Activated CD4-positive, alpha-beta T cell treated with anti-CD3 and anti-CD28 coated beads for 36 hours (primary cell): ENCODE measurements at regions not wholly inside any gene's neighbourhood (a gene's known extent, or its start where the extent isn't known, plus 50 kb on each side); places are given as distances from the start of the nearest gene placed in this dataset.

Source experiments
- ATAC-seq: fragments of 200-7000 bp; cut with Tn5 transposase; one replicate; pipeline ENCODE4 v1.10.0; 2021; ENCODE audit warnings: mild to moderate bottlenecking, moderate library complexity
- CTCF ChIA-PET: fragments of 350-600 bp; sonication (Branson Sonifier 250); formaldehyde crosslinking; loops from one replicate; lab custom pipeline; 2021; ENCODE audit warnings: antibody characterized with exemption; lab: Charles Lee
- POLR2A ChIA-PET: fragments of 350-600 bp; sonication (Branson Sonifier 250); formaldehyde crosslinking; loops from one replicate; lab custom pipeline; 2021; ENCODE audit warnings: antibody characterized with exemption, inconsistent platforms; lab: Charles Lee
- DNase-seq: peaks from one replicate; pipeline ENCODE4 v3.0.0-alpha.2; 2020
- H3K27ac Mint-ChIP-seq: one replicate; pipeline ENCODE4 v1.8.0; 2021; ENCODE audit warnings: mixed read lengths
- H3K27me3 Mint-ChIP-seq: one replicate; pipeline ENCODE4 v1.8.0; 2021; ENCODE audit warnings: mixed read lengths
- H3K36me3 Mint-ChIP-seq: one replicate; pipeline ENCODE4 v1.8.0; 2021; ENCODE audit warnings: low read depth, mixed read lengths
- H3K4me1 Mint-ChIP-seq: one replicate; pipeline ENCODE4 v1.8.0; 2021; ENCODE audit warnings: mixed read lengths
- H3K4me3 Mint-ChIP-seq: one replicate; pipeline ENCODE4 v1.8.0; 2021; ENCODE audit warnings: mild to moderate bottlenecking, moderate library complexity, mixed read lengths
- H3K9me3 Mint-ChIP-seq: one replicate; pipeline ENCODE4 v1.8.0; 2021; ENCODE audit warnings: low read depth, mixed read lengths
- intact Hi-C, 2 experiments: fragments of 100-400 bp; cut with DNase I in 1 of 2; cut with micrococcal nuclease in 1 of 2; formaldehyde crosslinking; loops; one replicate each; pipeline versions ENCODE4 v1.14.2 to v1.15.1; 2022 to 2024; cut with DNase I, micrococcal nuclease

GRCh38 chr15:92271179-92271578, 122.5 kb upstream of the ST8SIA2 start:
- no peaks in the 10 kb centered on the region for H3K4me1 Mint-ChIP-seq
- intact Hi-C loops = no loop called here
- ChIA-PET POLR2A (no interaction called here), CTCF (interaction anchor here (0.6 kb wide), 1 partner anchor 151 kb away, joined by 3 read pairs; no protein-coding TSS in a partner anchor)
- ATAC-seq (no peak), DNase-seq (no peak)
- no peaks in the 10 kb centered on the region for H3K36me3 Mint-ChIP-seq
- no peaks in the 10 kb centered on the region for H3K9me3 Mint-ChIP-seq
- H3K27ac Mint-ChIP-seq = no peak overlapping the region
- H3K4me3 Mint-ChIP-seq = no peak overlapping the region
- H3K27me3 Mint-ChIP-seq = peaks cover 14% of the 10 kb centered on the region

GRCh38 chr15:92272106-92272505, 121.6 kb upstream of the ST8SIA2 start:
- Mint-ChIP-seq H3K36me3 (no peaks in the 10 kb centered on the region), H3K4me1 (no peaks in the 10 kb centered on the region), H3K9me3 (no peaks in the 10 kb centered on the region), H3K4me3 (no peak overlapping the region), H3K27ac (no peak overlapping the region), H3K27me3 (peaks cover 14% of the 10 kb centered on the region)
- DNase-seq (no peak), ATAC-seq (no peak)
- intact Hi-C loops = no loop called here
- ChIA-PET POLR2A (no interaction called here), CTCF (no interaction called here)

GRCh38 chr15:92273286-92273685, 120.4 kb upstream of the ST8SIA2 start:
- peaks cover 14% of the 10 kb centered on the region for H3K27me3 Mint-ChIP-seq
- H3K36me3 Mint-ChIP-seq = no peaks in the 10 kb centered on the region
- H3K27ac Mint-ChIP-seq = no peak overlapping the region
- no peaks in the 10 kb centered on the region for H3K4me1 Mint-ChIP-seq
- POLR2A ChIA-PET = no interaction called here
- CTCF ChIA-PET = no interaction called here
- ATAC-seq (no peak), DNase-seq (no peak)
- no peaks in the 10 kb centered on the region for H3K9me3 Mint-ChIP-seq
- intact Hi-C loops = no loop called here
- no peak overlapping the region for H3K4me3 Mint-ChIP-seq

GRCh38 chr15:92273723-92274122, 120.0 kb upstream of the ST8SIA2 start:
- DNase-seq (no peak), ATAC-seq (no peak)
- no peaks in the 10 kb centered on the region for H3K9me3 Mint-ChIP-seq
- ChIA-PET POLR2A (no interaction called here), CTCF (interaction anchor here (0.8 kb wide), 1 partner anchor 879 kb away, joined by 3 read pairs; no protein-coding TSS in a partner anchor)
- peaks cover 14% of the 10 kb centered on the region for H3K27me3 Mint-ChIP-seq
- H3K4me3 Mint-ChIP-seq = no peak overlapping the region
- H3K4me1 Mint-ChIP-seq = no peaks in the 10 kb centered on the region
- no peak overlapping the region for H3K27ac Mint-ChIP-seq
- intact Hi-C loops = no loop called here
- no peaks in the 10 kb centered on the region for H3K36me3 Mint-ChIP-seq

GRCh38 chr15:92277776-92278175, 115.9 kb upstream of the ST8SIA2 start:
- intact Hi-C loops = loop anchor here (5.0 kb wide), 1 partner anchor 440 kb away; no protein-coding TSS in a partner anchor
- POLR2A ChIA-PET = no interaction called here
- peak; percentile 47 for ATAC-seq

GRCh38 chr15:92283813-92284212, 109.9 kb upstream of the ST8SIA2 start:
- H3K9me3 Mint-ChIP-seq = no peaks in the 10 kb centered on the region
- ATAC-seq (no peak), DNase-seq (no peak)
- CTCF ChIA-PET = no interaction called here
- no peaks in the 10 kb centered on the region for H3K36me3 Mint-ChIP-seq
- H3K27me3 Mint-ChIP-seq = peaks cover 8% of the 10 kb centered on the region
- intact Hi-C loops = no loop called here
- POLR2A ChIA-PET = no interaction called here
- no peak overlapping the region for H3K27ac Mint-ChIP-seq
- no peak overlapping the region for H3K4me3 Mint-ChIP-seq
- H3K4me1 Mint-ChIP-seq = no peaks in the 10 kb centered on the region

More at GRCh38 chr15:92277776-92278175, 115.9 kb upstream of the ST8SIA2 start:
- Mint-ChIP-seq H3K27me3 (peaks cover 13% of the 10 kb centered on the region), H3K27ac (no peak overlapping the region), H3K36me3 (no peaks in the 10 kb centered on the region), H3K9me3 (no peaks in the 10 kb centered on the region), H3K4me3 (no peak overlapping the region), H3K4me1 (no peaks in the 10 kb centered on the region)
- DNase-seq = peak; percentile 35
- CTCF ChIA-PET = no interaction called here

GRCh38 chr15:92288755-92289154, 104.9 kb upstream of the ST8SIA2 start:
- H3K27ac Mint-ChIP-seq = no peak overlapping the region
- no peaks in the 10 kb centered on the region for H3K9me3 Mint-ChIP-seq
- no peak for DNase-seq
- no peaks in the 10 kb centered on the region for H3K36me3 Mint-ChIP-seq
- ChIA-PET CTCF (no interaction called here), POLR2A (no interaction called here)
- no peak for ATAC-seq
- H3K4me3 Mint-ChIP-seq = no peak overlapping the region
- peaks cover 4% of the 10 kb centered on the region for H3K27me3 Mint-ChIP-seq
- intact Hi-C loops = no loop called here
- H3K4me1 Mint-ChIP-seq = no peaks in the 10 kb centered on the region

- Mint-ChIP-seq H3K27me3 (peaks cover 7% of the 10 kb centered on the region), H3K4me3 (no peak overlapping the region), H3K9me3 (no peaks in the 10 kb centered on the region), H3K27ac (no peak overlapping the region), H3K4me1 (no peaks in the 10 kb centered on the region), H3K36me3 (no peaks in the 10 kb centered on the region)
- no peak for DNase-seq
- intact Hi-C loops = no loop called here
- ChIA-PET CTCF (no interaction called here), POLR2A (no interaction called here)
- ATAC-seq = no peak
These were observed 103.9 kb upstream of the ST8SIA2 start for GRCh38 chr15:92289733-92290132.

GRCh38 chr15:92290359-92290992, 103.2 kb upstream of the ST8SIA2 start:
- no peaks in the 10 kb centered on the region for H3K4me1 Mint-ChIP-seq
- DNase-seq = no peak
- peaks cover 7% of the 10 kb centered on the region for H3K27me3 Mint-ChIP-seq
- intact Hi-C loops = no loop called here
- no peak overlapping the region for H3K27ac Mint-ChIP-seq
- POLR2A ChIA-PET = no interaction called here
- no peaks in the 10 kb centered on the region for H3K36me3 Mint-ChIP-seq
- H3K9me3 Mint-ChIP-seq = no peaks in the 10 kb centered on the region
- no peak overlapping the region for H3K4me3 Mint-ChIP-seq
- CTCF ChIA-PET = no interaction called here
- ATAC-seq = no peak

GRCh38 chr15:92291900-92292299, 101.8 kb upstream of the ST8SIA2 start:
- H3K9me3 Mint-ChIP-seq = no peaks in the 10 kb centered on the region
- H3K4me3 Mint-ChIP-seq = no peak overlapping the region
- peaks cover 7% of the 10 kb centered on the region for H3K27me3 Mint-ChIP-seq
- no peaks in the 10 kb centered on the region for H3K4me1 Mint-ChIP-seq
- no peaks in the 10 kb centered on the region for H3K36me3 Mint-ChIP-seq
- POLR2A ChIA-PET = interaction anchor here (0.8 kb wide), 1 partner anchor 16 kb away, joined by 3 read pairs; no protein-coding TSS in a partner anchor
- CTCF ChIA-PET = no interaction called here
- DNase-seq (no peak), ATAC-seq (no peak)
- intact Hi-C loops = no loop called here
- H3K27ac Mint-ChIP-seq = no peak overlapping the region

GRCh38 chr15:92294759-92295158, 98.9 kb upstream of the ST8SIA2 start:
- H3K4me3 Mint-ChIP-seq = no peak overlapping the region
- no peaks in the 10 kb centered on the region for H3K36me3 Mint-ChIP-seq
- DNase-seq (peak; percentile 8), ATAC-seq (peak; percentile 26)
- H3K4me1 Mint-ChIP-seq = no peaks in the 10 kb centered on the region
- peaks cover 9% of the 10 kb centered on the region for H3K27me3 Mint-ChIP-seq
- H3K27ac Mint-ChIP-seq = no peak overlapping the region
- POLR2A ChIA-PET = no interaction called here
- no peaks in the 10 kb centered on the region for H3K9me3 Mint-ChIP-seq
- intact Hi-C loops = no loop called here
- CTCF ChIA-PET = interaction anchor here (0.5 kb wide), 1 partner anchor 408 kb away, joined by 3 read pairs; no protein-coding TSS in a partner anchor

- H3K27me3 Mint-ChIP-seq = peaks cover 20% of the 10 kb centered on the region
- H3K36me3 Mint-ChIP-seq = no peaks in the 10 kb centered on the region
- ATAC-seq (no peak), DNase-seq (no peak)
- no peak overlapping the region for H3K27ac Mint-ChIP-seq
- CTCF ChIA-PET = no interaction called here
- POLR2A ChIA-PET = no interaction called here
- H3K4me3 Mint-ChIP-seq = no peak overlapping the region
- no peaks in the 10 kb centered on the region for H3K4me1 Mint-ChIP-seq
- peaks cover 4% of the 10 kb centered on the region for H3K9me3 Mint-ChIP-seq
- intact Hi-C loops = no loop called here
These were observed 89.3 kb upstream of the ST8SIA2 start for GRCh38 chr15:92304223-92304975.
